ENCODE measurements at regions not wholly inside any gene's neighbourhood (a gene's known extent, or its start where the extent isn't known, plus 50 kb on each side); places are given as distances from the start of the nearest gene placed in this dataset.

DNA sequence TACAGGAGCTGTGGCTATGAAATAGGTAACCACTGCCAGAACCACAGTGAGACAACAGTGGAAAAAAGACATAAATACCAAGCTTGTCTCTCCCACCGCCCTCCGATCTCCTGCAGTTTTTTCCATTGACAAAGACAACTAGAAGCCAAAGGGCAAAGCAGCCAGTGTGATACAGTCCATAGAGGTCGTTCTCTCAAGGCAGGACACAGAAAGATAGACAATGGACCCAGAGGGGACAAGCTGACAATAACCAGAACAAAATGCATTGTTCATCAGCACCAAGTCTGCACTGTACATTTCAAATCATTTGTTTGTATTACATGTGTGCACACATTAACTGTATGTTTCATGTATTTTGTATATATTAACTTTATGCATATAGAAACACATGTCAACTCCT lies 233.0 kb upstream of the NOL4 start:
- Mint-ChIP-seq H3K4me1 (no peaks in the 10 kb centered on the region), H3K27me3 (ENCODE audit: low read depth in 3 of 3) (peaks cover 0 to 2% (median 0%) of the 10 kb centered on the region in 3 donors), H3K4me3 (no peak overlapping the region), H3K36me3 (peaks cover 0 to 4% (median 0%) of the 10 kb centered on the region in 3 donors), H3K27ac (no peak overlapping the region), H3K9me3 (peaks cover 0 to 27% (median 6%) of the 10 kb centered on the region in 6 donors)
- DNase-seq = no peak

DNA sequence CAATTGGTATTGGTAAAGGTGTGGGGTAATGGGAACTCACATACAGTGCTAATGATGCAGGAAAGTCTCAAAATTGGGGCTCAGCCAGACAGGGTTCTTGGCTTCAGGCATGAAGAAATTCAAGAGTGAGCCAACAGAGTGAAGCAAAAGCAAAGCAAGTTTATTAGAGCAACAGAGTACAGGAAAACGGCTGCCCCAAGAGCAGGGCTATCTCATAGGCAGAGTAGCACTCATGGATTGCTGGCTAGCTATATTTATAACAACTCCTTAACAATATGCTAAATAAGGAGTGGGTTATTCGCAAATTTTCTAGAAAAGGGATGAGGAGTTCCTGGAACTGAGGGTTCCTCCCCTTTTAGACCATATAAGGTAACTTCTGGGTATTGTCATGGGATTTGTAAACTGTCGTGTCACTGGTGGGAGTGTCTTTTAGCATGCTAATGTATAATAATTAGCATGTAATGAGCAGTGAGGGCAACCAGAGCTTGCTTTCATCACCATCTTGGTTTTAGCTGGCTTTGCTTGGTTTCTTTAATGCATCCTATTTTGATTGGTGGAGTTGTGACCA lies 233.8 kb upstream of the NOL4 start:
- Mint-ChIP-seq H3K27me3 (ENCODE audit: low read depth in 3 of 3) (peaks cover 0 to 2% (median 0%) of the 10 kb centered on the region in 3 donors), H3K9me3 (peaks cover 0 to 27% (median 6%) of the 10 kb centered on the region in 6 donors), H3K4me3 (no peak overlapping the region), H3K4me1 (no peaks in the 10 kb centered on the region), H3K27ac (no peak overlapping the region), H3K36me3 (peaks cover 0 to 4% (median 0%) of the 10 kb centered on the region in 3 donors)
- DNase-seq = no peak

DNA sequence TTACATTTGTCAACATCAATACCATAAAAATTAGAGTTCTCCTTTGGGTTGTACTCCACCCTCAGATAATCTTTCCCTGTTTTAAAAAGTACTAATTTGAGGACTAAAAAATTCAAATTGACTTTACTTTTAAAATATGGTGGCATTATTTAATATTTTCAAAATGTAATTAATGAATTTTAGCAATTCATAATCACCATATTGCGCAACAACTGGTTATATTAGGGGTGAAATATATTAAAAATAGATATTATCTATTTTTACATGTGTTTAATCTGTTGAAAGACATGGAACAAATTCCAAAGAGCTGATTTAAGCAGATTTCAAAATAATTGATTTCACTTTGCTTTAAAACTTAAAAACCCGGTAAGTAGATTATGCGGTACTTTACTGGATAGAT lies 236.6 kb upstream of the NOL4 start:
- no peaks in the 10 kb centered on the region for H3K4me1 Mint-ChIP-seq
- no peak overlapping the region for H3K4me3 Mint-ChIP-seq
- peaks cover 0 to 2% (median 0%) of the 10 kb centered on the region in 3 donors for H3K27me3 Mint-ChIP-seq (ENCODE audit: low read depth in 3 of 3)
- no peak overlapping the region for H3K27ac Mint-ChIP-seq
- DNase-seq = no peak
- H3K36me3 Mint-ChIP-seq = peaks cover 0 to 4% (median 0%) of the 10 kb centered on the region in 3 donors
- peaks cover 2 to 25% (median 7%) of the 10 kb centered on the region in 6 donors for H3K9me3 Mint-ChIP-seq

DNA sequence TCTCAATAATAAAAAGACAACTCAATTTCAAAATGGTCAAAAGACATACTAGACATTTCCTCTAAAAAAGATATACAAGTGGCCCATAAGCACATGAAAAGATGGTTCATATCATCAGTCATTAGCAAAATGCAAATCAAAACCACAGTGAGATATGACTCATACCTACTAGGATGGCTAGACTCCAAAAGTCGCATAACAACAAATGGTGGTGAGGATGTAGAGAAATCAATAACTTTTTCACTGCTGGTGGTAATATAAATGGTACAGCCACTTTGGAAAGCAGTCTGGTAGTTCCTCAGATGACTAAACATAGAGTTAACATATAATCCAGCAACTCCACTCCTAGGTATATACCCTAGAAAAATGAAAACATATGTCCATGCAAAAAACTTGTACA lies 242.3 kb upstream of the NOL4 start:
- Mint-ChIP-seq H3K27ac (no peak overlapping the region), H3K36me3 (no peaks in the 10 kb centered on the region), H3K27me3 (ENCODE audit: low read depth in 3 of 3) (peaks cover 0 to 3% (median 0%) of the 10 kb centered on the region in 3 donors), H3K9me3 (peaks cover 2 to 29% (median 11%) of the 10 kb centered on the region in 6 donors), H3K4me3 (no peak overlapping the region), H3K4me1 (no peaks in the 10 kb centered on the region)
- DNase-seq = no peak

DNA sequence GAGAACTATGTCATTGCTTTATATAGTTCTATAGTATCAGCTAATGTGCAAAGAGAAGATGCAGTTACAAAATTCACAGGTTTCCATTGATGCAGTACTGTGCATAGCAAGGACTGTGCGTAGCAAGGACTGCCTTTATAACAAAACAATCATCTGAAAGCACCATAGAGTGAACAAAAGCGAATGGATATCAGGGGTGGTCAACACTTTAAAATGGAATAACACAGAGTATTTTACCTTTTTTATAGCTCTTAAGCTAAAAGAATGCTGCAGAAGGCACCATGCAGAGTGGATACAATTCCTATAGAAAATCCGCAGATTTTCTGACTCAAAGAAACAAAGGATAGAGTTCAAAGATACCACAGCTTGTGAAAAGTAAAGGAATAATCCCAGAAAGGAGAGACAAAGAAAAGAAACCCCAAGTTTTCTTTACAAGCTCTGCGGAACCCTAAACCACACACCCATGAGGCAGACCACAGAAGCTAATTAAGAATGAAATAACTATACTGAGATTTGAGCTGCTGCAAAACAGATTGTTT lies 229.9 kb upstream of the DTNA start:
- no peaks in the 10 kb centered on the region for H3K36me3 Mint-ChIP-seq
- H3K27ac Mint-ChIP-seq = no peak overlapping the region
- no peak for DNase-seq
- peaks cover 0 to 19% (median 2%) of the 10 kb centered on the region in 6 donors for H3K9me3 Mint-ChIP-seq
- H3K4me3 Mint-ChIP-seq = no peak overlapping the region
- no peaks in the 10 kb centered on the region for H3K27me3 Mint-ChIP-seq (ENCODE audit: low read depth in 3 of 3)
- H3K4me1 Mint-ChIP-seq = no peaks in the 10 kb centered on the region

DNA sequence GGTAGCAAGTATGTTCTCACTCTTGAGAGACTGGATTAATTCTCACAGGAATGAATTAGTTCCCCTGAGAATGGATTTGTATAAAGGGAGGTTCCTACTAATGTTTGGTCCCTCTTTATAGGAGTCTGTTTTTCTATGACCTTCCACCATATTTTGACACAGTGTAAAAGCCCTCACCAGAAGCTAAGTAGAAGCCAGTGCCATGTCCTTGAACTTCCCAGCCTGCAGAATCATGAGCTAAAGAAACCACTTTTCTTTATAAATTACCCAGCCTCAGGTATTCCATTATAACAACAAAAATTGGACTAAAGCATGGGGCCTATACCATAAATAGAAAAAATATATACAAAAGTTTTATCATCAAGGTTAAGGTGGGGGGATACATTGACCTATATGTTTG lies 227.9 kb upstream of the DTNA start:
- Mint-ChIP-seq H3K27ac (no peak overlapping the region), H3K4me3 (no peak overlapping the region), H3K9me3 (peaks cover 0 to 19% (median 2%) of the 10 kb centered on the region in 6 donors), H3K4me1 (no peaks in the 10 kb centered on the region), H3K36me3 (no peaks in the 10 kb centered on the region), H3K27me3 (ENCODE audit: low read depth in 3 of 3) (no peaks in the 10 kb centered on the region)
- no peak for DNase-seq

DNA sequence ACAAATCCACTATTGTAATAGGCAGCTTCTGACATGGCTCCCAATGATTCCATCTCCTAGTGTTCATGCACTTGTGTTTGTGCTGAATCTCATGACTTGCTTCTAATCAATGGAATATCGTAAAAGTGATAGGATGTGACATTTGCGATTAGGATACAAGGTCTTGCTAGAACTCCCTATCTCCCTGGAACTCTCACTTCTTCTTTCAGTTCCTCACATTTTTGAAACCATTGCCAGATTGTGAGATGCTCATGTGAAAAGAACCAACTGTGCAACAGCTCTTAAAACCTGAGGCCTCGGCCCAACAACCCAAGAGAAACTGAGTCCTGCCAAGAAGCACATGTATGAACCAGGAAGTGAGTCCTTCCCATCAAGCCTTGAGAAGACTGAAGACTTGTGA lies 226.9 kb upstream of the DTNA start:
- no peaks in the 10 kb centered on the region for H3K27me3 Mint-ChIP-seq (ENCODE audit: low read depth in 3 of 3)
- peaks cover 0 to 19% (median 2%) of the 10 kb centered on the region in 6 donors for H3K9me3 Mint-ChIP-seq
- H3K27ac Mint-ChIP-seq = no peak overlapping the region
- no peaks in the 10 kb centered on the region for H3K4me1 Mint-ChIP-seq
- no peaks in the 10 kb centered on the region for H3K36me3 Mint-ChIP-seq
- DNase-seq = no peak
- H3K4me3 Mint-ChIP-seq = no peak overlapping the region

DNA sequence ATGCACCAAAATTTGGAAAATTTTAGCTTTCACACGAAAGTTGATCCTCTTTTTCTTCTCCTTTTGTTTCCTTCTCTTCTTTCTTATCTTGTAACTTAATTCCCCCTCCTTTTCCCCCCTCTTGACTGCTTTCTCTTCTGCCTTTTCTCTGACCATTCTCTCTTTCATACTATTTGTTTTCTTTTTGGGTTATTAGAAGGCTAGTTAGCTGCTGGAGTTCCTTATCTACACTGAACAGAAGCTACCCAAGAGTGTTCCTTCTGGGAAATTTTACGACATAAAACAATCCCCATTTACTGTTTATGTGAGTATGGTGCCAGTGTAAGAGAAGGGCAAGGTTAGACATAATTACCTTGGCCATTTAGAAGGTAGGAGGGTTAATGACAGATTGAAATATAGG lies 218.4 kb upstream of the DTNA start:
- peaks cover 2 to 13% (median 12%) of the 10 kb centered on the region in 3 donors for H3K27me3 Mint-ChIP-seq (ENCODE audit: low read depth in 3 of 3)
- H3K4me1 Mint-ChIP-seq = peaks cover 0 to 2% of the 10 kb centered on the region in 2 donors
- H3K9me3 Mint-ChIP-seq = peaks cover 0 to 31% (median 7%) of the 10 kb centered on the region in 6 donors
- H3K4me3 Mint-ChIP-seq = no peak overlapping the region
- no peak overlapping the region for H3K27ac Mint-ChIP-seq
- DNase-seq = no peak
- peaks cover 0 to 4% (median 3%) of the 10 kb centered on the region in 3 donors for H3K36me3 Mint-ChIP-seq

DNA sequence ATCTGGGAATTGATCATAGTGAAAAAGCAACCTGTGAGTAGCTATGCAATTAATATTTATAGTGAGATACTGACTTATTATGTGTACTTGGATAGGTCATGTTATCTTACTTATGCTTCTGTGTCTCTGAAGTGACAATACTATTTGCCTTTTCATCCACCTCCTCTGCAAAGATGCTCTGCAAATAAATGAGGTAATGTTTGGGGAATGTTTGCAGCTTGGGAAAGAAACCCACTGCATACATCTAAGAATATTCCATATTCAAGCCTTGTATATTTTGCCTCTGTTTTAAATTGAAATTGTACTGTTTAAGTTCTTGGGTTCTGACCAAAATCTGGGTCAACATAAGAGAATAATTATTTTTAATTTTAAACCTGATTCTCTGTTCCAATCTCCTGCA lies 217.4 kb upstream of the DTNA start:
- Mint-ChIP-seq H3K27me3 (ENCODE audit: low read depth in 3 of 3) (peaks cover 2 to 13% (median 12%) of the 10 kb centered on the region in 3 donors), H3K27ac (no peak overlapping the region), H3K9me3 (peaks cover 0 to 37% (median 11%) of the 10 kb centered on the region in 6 donors), H3K36me3 (peaks cover 0 to 4% (median 3%) of the 10 kb centered on the region in 3 donors), H3K4me1 (peaks cover 0 to 2% of the 10 kb centered on the region in 2 donors), H3K4me3 (no peak overlapping the region)
- DNase-seq = no peak

DNA sequence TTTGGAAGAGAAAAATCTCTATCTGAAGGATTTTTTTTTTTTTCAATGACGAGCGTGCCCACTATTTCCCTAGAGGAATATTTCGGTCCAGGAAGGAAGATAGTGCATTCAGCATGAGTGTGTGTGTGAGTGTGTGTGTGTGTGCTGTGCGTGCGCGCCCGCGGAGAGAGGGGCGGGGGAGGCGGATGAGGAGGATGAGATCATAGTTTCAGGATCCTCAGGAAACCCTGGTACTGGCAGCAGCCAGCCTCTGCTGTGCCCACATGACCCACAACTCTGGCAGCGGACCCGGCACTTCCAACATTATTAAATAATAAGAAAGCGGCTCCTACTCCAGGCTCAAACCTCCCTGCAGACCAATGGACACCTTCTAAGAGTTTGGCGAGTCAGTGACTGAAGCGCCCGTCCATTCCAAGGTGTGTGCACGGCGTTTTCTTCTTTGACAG lies 217.0 kb upstream of the DTNA start:
- Mint-ChIP-seq H3K27me3 (ENCODE audit: low read depth in 3 of 3) (peaks cover 2 to 14% (median 13%) of the 10 kb centered on the region in 3 donors), H3K4me1 (peaks cover 0 to 2% of the 10 kb centered on the region in 2 donors), H3K9me3 (peaks cover 0 to 37% (median 11%) of the 10 kb centered on the region in 6 donors), H3K27ac (no peak overlapping the region), H3K36me3 (peaks cover 0 to 4% (median 3%) of the 10 kb centered on the region in 3 donors), H3K4me3 (peak overlapping the region in 1 of 5 donors; percentile 47)
- DNase-seq = no peak

DNA sequence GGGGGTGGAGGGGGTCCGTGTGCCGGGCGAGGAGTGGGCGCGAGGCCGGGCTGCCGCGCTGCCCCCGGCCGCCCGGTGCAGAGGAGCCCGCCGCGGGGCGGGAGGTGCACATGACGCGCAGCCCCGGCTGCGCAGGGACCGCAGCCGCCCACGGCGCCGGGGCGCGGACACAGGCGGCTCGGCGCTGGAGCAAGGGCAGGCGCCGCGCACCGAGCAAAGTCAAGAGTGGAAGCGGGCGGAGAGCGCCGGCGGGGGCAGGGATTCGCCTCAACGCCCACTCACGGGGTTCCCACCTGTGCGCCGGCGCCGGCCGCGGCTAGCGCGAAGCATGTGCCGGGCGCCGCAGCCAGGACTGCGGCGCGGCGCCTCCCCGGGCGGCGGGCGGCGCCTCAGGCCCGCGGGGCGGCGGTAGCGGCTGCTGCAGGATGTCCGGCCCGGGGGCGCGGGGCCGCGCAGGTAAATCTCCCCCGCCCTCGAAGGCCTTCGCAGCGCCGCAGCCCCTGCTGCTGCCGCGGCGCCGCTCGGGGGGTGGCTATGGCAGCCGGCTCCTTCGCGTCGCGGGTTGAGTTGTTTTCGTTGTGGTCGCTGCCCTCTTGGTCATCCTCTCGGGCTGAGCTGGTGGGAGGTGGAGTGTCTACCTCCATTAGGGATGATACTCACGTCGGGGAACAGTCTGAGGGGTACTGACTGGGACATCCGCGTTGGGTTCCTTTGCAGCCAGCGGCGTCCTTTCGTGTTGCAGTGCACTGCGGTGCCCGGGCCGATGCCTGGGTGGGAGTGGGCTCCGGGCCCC lies 216.3 kb upstream of the DTNA start:
- Mint-ChIP-seq H3K36me3 (peaks cover 0 to 4% (median 3%) of the 10 kb centered on the region in 3 donors), H3K4me3 (no peak overlapping the region), H3K9me3 (peaks cover 0 to 37% (median 11%) of the 10 kb centered on the region in 6 donors), H3K27ac (no peak overlapping the region), H3K4me1 (peaks cover 0 to 2% of the 10 kb centered on the region in 2 donors), H3K27me3 (ENCODE audit: low read depth in 3 of 3) (peaks cover 2 to 15% (median 13%) of the 10 kb centered on the region in 3 donors)
- no peak for DNase-seq

DNA sequence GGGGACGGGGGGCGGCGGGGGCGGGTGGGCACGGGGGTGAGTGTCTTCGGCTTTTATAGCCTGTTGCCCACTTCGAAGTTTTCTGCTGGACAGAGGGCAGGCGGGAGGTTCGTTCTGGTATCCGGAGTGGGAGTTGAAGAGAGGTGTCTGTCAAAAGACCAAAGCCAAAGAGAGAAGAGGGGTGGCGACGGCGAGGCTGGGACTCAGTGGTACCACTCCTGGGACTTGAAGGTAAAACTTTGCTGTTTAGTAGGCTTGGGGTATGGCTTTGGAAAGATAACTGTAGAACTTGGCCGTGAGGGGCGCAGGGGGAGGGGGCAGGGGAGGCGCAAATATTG lies 215.8 kb upstream of the DTNA start:
- Mint-ChIP-seq H3K27me3 (ENCODE audit: low read depth in 3 of 3) (peaks cover 2 to 15% (median 13%) of the 10 kb centered on the region in 3 donors), H3K4me3 (no peak overlapping the region), H3K9me3 (peaks cover 0 to 37% (median 11%) of the 10 kb centered on the region in 6 donors), H3K4me1 (peaks cover 0 to 2% of the 10 kb centered on the region in 2 donors), H3K36me3 (peaks cover 0 to 4% (median 3%) of the 10 kb centered on the region in 3 donors), H3K27ac (no peak overlapping the region)
- no peak for DNase-seq

DNA sequence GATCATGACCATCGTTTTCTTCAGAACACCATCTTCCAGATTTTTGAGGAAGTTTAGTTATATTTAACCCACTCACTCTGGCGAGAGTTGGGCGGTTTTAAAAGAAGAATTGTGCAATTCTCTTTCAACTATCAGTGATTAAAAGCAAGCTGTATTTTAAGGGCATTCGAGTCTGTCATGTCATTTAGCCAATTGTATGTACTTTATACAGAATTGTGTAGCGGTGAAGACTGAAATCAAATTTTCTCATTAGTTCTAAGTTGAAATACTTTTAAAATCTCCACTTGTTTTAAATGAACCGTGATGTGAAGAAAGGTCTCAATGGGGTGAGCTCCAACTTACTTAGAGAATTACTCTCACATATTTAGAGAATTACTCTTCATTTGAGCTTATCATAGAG lies 214.6 kb upstream of the DTNA start:
- Mint-ChIP-seq H3K9me3 (peaks cover 0 to 37% (median 11%) of the 10 kb centered on the region in 6 donors), H3K4me1 (peaks cover 0 to 2% of the 10 kb centered on the region in 2 donors), H3K36me3 (peaks cover 0 to 4% (median 3%) of the 10 kb centered on the region in 3 donors), H3K4me3 (no peak overlapping the region), H3K27ac (no peak overlapping the region), H3K27me3 (ENCODE audit: low read depth in 3 of 3) (peaks cover 2 to 15% (median 10%) of the 10 kb centered on the region in 3 donors)
- no peak for DNase-seq

DNA sequence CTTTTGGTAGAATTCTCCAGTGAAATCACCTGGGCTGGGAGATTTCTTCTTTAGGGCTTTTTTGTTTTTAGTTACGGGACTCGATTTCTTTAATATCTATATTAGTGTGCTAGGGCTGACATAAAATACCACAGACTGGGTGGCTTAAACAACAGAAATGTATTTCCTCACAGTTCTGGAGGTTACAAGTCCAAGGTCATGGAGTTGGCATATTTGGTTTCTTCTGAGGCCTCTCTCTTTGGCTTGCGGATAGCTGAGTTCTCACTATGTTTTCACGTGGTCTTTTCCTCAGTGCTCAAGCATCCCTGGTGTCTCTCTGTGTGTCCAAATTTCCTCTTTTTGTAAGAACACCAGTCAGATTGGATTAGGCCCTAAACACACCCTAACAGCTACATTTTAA lies 208.5 kb upstream of the DTNA start:
- no peaks in the 10 kb centered on the region for H3K4me1 Mint-ChIP-seq
- H3K9me3 Mint-ChIP-seq = peaks cover 0 to 25% (median 9%) of the 10 kb centered on the region in 6 donors
- no peak overlapping the region for H3K27ac Mint-ChIP-seq
- H3K27me3 Mint-ChIP-seq (ENCODE audit: low read depth in 3 of 3) = peaks cover 0 to 8% (median 0%) of the 10 kb centered on the region in 3 donors
- H3K36me3 Mint-ChIP-seq = peaks cover 0 to 4% (median 0%) of the 10 kb centered on the region in 3 donors
- no peak overlapping the region for H3K4me3 Mint-ChIP-seq
- DNase-seq = no peak
